PC-9 (cell line): ENCODE measurements at regions not wholly inside any gene's neighbourhood (a gene's known extent, or its start where the extent isn't known, plus 50 kb on each side); places are given as distances from the start of the nearest gene placed in this dataset.

ENCODE experiments used
- CTCF ChIP-seq: fragments of 200-600 bp; sonication (generic); conservative IDR thresholded peaks from 2 replicates; pipeline ENCODE4 v1.6.1; 2017; ENCODE audit warnings: mixed run types, antibody characterized with exemption, mild to moderate bottlenecking, moderate library complexity
- EZH2 ChIP-seq: fragments of 200-600 bp; sonication (generic); IDR thresholded peaks from 2 replicates; pipeline ENCODE4 v1.8.0; 2017; ENCODE audit warnings: antibody characterized with exemption, low read depth

- TF ChIP-seq CTCF (no peak), EZH2 (no peak)
These were observed 119.3 kb downstream of the RASGEF1B start for GRCh38 chr4:81352446-81352835.
